NT2/D1 (cell line): ENCODE measurements at regions not wholly inside any gene's neighbourhood (a gene's known extent, or its start where the extent isn't known, plus 50 kb on each side); places are given as distances from the start of the nearest gene placed in this dataset.

Experiments
- SUZ12 ChIP-seq: IDR thresholded peaks from 2 replicates; pipeline ENCODE4 v1.6.1; 2011; ENCODE audit not compliant: insufficient read length, insufficient read depth; ENCODE audit errors: extremely low read depth
- YY1 ChIP-seq: IDR thresholded peaks from 2 replicates; pipeline ENCODE4 v1.6.1; 2011; ENCODE audit not compliant: insufficient read length, insufficient read depth
- ZNF274 ChIP-seq: IDR thresholded peaks from 2 replicates; pipeline ENCODE4 v1.6.1; 2011; ENCODE audit warnings: mild to moderate bottlenecking, low read depth, low read length

- TF ChIP-seq ZNF274 = no peak
- no peak for TF ChIP-seq SUZ12
- TF ChIP-seq YY1 = no peak
These were observed 68.2 kb downstream of the BARX1 start for GRCh38 chr9:93886911-93887310.
